A673 (cell line): ENCODE measurements at regions not wholly inside any gene's neighbourhood (a gene's known extent, or its start where the extent isn't known, plus 50 kb on each side); places are given as distances from the start of the nearest gene placed in this dataset.

ENCODE experiments used
- EZH2 ChIP-seq: fragments of 200-600 bp; sonication (generic); IDR thresholded peaks from 2 replicates; pipeline ENCODE4 v1.6.1; 2017; ENCODE audit warnings: borderline replicate concordance, low read depth, mild to moderate bottlenecking, mixed read lengths, antibody characterized with exemption, low read length; ENCODE audit not compliant: poor library complexity, severe bottlenecking
- TF ChIP-seq, protein P1 (sequence below): fragments of 300-800, 200-600 bp; sonication (generic); conservative IDR thresholded peaks from 2 replicates; pipeline ENCODE4 v1.5.1; 2017; ENCODE audit warnings: low read depth, mild to moderate bottlenecking, antibody characterized with exemption, low read length, moderate library complexity, mixed read lengths

GRCh38 chr4:86542319-86543027 lies 51.6 kb upstream of the PTPN13 start:
- TF ChIP-seq, protein P1, sequence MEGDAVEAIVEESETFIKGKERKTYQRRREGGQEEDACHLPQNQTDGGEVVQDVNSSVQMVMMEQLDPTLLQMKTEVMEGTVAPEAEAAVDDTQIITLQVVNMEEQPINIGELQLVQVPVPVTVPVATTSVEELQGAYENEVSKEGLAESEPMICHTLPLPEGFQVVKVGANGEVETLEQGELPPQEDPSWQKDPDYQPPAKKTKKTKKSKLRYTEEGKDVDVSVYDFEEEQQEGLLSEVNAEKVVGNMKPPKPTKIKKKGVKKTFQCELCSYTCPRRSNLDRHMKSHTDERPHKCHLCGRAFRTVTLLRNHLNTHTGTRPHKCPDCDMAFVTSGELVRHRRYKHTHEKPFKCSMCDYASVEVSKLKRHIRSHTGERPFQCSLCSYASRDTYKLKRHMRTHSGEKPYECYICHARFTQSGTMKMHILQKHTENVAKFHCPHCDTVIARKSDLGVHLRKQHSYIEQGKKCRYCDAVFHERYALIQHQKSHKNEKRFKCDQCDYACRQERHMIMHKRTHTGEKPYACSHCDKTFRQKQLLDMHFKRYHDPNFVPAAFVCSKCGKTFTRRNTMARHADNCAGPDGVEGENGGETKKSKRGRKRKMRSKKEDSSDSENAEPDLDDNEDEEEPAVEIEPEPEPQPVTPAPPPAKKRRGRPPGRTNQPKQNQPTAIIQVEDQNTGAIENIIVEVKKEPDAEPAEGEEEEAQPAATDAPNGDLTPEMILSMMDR, result no peak
- TF ChIP-seq EZH2, result no peak
